IPS DF 4.7 (cell line): ENCODE measurements at regions not wholly inside any gene's neighbourhood (a gene's known extent, or its start where the extent isn't known, plus 50 kb on each side); places are given as distances from the start of the nearest gene placed in this dataset.

Source experiments
- DNase-seq: peaks from one replicate; pipeline ENCODE4 v3.0.0-alpha.2; 2013; ENCODE audit warnings: low spot score; ENCODE audit errors: extremely low read depth

DNA sequence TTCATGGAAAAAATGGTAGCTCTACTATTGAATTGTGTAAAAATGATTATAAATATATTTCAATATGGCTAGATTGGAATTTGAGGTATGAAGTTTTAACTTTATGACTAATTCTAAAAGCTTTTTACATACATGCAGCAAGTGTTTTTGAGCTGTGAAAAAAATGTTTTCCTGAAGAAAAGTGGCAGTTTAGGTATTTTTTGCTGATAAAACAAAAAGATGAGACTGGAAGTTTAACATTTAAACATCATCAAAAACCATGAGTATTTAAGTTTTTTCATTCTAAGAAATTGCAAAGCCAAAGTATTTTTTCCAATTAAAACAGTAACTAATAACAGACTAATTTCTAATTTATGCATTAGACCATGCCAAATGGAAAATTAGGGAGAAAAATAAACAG lies 751.1 kb downstream of the FGF9 start:
- no peak for DNase-seq

DNA sequence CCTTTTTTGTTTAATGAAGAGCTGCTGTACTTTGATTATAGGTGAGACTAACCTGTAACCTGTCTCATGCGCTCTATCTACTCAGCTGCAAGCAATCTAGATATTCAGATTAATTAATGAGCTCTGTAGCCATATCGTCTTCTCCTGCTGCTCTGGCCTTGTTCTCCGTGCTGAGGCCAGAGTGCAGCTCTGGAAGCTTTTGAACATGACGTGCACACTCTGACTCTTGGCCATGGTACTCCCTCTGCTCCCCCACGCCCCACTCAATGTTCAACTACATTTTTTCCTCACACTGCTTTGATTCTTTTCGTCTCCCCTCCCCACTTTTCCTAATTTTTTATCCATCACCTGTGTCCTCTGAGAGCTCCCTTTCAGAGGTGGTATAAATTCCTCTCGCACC lies 751.8 kb downstream of the FGF9 start:
- no peak for DNase-seq

DNA sequence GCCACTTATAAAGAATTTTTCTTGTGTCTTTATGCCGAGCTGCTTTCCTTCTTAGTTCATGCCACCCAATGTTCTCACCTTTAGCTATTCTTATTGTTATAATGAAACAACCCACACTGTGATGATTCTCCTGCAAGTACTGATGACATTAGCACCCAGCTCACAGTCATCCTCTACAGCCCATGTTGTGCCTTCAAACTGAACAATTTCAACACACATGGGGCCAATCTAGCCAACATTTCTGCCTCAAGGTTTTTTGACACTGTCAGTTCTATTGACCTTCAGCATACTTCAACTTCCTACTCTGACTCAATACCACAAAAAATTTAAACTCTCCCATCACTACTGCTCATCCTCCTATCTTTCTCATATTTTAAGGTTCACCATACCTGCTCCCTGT lies 752.4 kb downstream of the FGF9 start:
- DNase-seq, result no peak

DNA sequence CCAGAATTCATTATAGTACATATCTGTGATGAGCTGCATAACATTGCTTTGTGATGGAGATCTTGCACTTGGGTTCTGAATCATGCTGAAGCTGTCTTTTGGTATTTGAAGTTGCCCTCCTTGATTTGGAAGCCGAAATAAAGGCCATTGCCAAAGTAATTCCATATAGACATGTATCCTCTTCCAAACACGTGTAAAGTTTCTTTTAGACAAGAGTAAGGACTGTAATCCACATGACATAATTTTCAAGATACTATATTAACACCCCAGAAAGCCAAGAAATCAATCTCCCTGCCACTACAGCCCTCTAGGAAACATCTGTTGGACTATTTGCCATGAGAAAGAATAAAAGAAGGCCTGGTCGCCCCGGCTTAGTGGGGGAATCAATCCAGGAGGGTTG lies 754.2 kb downstream of the FGF9 start:
- no peak for DNase-seq

DNA sequence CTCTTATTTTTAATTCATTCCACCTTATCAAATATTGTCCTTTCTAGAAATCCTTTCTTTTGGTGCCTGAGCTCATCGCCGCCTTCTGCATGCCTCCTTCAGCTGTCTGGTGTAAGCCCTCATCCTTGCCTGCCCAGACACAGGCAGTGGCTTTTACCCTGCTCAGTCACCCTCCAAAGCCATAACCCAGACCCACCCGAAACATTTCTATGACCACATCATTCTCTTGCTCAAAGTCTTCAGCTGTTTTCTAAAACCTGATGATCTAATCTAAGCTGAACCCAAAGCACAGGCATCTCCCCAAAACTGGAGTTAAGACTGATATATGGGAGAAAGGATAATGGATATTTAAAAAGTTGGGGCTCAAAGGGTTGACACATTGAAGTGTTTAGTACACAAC lies 753.7 kb upstream of the SGCG start:
- DNase-seq, result no peak

DNA sequence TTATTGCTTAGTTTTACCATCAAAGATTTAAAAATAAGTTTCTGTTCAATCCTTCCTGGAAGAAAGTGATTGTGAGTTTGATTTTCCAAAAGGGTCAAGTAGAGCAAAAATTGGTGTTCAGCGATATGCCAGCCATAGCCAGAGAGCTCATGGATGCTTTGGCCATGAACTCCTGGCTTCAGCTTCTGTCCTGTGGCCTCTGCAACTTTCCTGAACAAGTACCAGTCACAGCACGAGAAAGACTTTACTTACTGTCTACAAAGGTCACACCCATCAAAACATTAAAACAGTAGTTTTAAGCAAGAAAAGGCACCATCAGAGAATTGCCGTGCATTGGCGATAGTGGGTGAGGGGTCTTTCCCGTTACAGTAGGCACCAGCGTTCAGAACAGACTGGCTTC lies 753.0 kb upstream of the SGCG start:
- no peak for DNase-seq

DNA sequence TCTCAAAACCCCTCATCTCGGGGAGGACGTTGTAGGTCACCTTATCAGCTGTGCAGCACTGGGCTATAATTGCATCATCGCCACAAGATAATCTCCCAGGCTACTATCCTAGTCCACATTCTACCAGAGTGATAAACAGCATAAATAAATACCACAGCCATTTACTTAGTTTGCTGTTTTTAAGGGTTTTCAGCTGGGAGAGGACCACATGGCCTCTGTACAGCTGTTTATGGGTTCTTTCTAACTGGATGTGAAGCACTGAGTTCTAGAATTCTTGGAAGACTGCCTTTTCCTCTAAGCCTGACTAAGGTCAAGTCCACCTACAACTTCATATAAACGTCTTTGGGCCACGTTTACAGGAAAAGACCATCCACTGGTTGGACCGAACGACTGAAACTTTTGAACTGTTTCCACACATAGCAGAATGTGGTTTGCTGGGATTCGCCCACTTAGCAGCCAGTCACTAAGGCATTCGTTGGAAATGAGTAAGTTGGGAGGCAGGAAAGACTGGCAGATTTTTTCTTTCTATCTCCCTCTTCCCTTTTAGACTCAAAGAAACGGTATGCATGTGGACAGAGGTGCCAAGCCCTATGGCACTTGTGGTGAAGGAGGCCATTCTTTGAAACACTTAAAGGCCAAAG lies 752.5 kb upstream of the SGCG start:
- no peak for DNase-seq

DNA sequence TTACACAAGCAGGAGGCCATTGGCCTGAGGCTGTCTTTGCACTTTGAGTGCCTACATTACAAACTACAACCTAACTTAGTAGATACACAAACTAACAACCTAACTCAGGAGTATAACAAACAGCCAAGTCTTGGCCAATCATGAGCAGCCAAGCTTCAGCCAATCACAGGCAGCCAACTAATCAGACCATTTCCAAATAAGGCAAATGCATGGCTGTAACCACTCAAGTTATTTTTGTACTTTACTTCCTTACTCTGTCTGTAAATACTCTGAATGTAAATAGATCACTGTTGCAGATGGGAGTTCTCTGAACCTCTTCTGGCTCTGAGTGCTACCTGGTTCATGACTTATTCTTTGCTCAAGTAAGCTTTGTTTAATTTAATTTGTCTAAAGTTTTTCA lies 748.1 kb upstream of the SGCG start:
- no peak for DNase-seq

DNA sequence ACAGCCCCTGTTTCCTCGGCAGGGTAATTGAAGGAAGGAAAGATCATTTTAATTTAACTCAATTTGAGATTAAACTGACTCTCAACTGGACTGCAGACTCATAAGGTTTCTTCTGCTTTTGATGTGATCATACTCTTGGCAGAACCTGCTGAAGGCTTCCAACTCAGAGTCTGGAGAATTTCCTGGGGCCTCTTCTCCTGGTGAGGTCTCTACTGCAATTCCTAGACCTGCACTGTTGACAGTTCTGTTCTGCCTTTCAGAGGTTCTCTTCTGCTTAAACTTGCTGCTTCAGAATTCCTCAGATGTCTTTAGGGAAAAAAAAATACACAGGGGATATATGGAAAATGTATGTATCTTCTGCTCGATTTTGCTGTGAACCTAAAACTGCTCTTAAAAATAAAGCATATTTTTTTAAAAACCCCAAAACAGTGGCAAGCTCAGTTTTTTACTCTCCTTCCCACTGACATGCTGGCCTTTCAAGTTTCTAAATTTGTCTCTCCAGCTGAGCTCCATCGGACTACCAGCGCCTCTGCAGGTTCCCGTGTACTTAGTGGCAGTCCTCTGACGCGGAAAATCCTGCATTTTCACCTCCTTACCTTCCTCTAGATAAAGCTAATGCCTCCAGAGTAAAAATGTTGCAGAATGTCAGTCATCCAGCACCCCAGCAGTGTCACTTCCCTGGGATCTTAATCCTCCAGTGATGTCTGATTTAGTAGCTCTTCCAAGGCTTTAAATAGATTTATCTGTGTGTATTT lies 733.5 kb upstream of the SGCG start:
- no peak for DNase-seq

DNA sequence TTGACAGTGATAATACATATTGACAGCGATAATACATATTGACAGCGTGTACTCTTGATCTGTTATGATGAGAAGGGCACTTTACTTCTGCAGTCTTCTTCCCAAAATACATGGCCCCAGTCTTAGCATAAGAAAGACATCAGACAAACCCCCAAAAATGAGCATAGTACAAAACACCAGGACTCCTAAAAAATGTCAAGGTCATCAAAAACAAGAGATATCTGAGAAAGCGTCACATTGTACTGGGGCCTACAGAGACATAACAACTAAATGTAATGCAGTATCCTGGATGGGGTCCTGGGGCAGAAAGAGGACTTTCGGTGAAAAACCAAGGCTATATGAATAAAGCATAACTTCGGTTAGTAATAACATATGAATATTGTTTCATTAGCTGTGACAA lies 731.5 kb upstream of the SGCG start:
- DNase-seq, result no peak

DNA sequence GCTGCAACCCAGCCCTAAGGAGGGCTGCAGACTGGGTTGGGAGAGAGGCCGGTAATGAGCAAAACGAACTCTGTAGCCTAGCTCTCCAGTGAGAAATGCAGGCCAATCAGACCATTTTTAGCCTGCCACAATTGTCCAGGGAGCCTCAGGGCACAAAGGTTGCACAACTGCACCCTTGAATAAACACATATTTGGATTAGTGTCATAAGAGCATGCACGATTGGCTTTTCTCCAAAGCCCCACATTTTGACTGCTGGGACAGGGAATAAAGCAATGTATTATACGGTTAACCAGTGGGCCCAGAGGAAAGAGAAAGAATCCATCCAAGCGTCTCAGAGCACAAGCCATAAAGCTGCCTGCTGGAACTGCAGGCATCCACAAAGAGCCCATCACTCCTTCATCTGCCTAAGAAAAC lies 729.4 kb upstream of the SGCG start:
- no peak for DNase-seq

DNA sequence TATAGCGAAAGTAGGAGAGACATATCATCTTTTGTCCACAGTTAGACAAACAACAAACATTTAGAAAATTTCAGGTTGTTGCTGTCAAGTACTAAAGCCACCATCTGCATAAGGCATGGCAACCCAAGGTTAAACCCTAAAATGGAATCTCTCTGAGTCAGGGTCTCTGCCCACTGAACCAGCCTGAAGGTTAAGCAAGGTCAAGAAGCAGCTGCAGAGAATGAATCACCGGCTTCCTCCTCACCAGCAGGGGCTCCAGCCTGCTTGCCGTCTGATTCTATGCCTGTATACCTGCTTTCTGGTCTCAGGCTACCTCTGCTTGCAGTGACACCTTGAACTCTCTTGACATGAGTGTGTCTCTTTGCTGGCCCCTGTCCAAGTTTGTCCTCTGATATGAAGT lies 726.2 kb upstream of the SGCG start:
- DNase-seq, result no peak

DNA sequence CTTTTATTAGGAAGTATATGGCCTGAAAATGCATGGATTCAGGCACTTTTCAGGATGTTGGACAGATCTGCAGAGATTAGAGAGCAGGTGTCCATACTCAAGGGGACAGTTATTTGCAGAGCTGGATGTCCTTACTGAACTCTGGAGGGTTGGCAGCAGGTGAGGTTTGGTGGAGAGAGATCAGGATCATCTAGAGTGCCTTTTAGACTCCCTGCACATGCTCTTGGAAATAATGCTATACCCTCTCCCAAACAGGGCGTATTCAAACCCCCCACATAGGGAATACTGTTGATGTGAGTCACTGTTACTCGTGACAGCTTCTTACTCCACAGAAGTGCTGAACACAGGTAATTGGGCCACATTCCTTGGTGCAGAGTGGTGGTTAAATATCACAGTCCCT lies 725.7 kb upstream of the SGCG start:
- DNase-seq, result no peak

DNA sequence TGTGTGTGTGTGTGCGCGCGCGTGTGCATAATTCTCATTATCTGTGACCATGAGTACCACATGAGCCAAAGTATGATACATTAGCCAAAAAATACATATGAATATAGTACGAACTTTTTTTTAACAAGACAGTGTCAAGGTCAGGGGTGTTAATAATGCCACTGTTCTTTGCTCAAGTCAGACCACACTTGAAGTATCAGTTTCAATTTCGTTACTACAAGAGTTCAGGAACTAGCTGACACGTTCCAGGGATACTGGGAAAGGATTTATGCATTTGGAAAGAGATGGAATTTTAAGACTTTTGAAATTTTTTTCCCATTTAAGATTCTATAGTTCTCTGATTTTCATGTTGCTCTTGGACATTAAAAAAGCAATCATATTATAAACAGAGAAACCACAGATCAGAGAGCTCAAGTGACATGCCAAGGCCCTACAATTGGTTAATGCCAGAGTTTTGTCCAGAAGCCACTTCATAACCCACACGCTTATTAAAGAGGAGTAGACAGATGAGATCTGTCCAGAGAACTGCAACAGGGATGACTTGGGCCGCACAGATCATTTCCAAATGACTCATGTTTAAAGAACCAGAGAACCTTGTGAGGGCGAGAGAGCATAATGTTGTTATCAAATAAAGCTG lies 718.8 kb upstream of the SGCG start:
- DNase-seq, result no peak

DNA sequence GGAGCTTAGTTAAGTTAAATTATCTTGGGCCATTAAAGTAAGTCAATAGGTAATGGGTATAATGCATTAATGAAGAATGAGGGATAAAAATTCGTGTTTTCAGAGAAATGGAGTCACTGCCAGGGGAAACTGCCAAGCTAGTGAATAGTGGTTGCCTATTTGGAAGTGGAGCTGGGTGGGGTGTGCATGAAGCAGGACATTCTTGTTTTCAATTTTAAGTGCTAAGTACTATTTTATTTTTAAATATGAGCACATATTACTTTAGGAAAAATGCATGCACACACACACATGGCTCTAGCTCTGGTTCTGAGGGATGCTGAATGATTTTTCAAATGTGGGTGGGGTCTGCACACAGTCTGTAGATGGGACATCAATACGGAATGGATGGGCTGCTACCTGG lies 717.7 kb upstream of the SGCG start:
- no peak for DNase-seq

DNA sequence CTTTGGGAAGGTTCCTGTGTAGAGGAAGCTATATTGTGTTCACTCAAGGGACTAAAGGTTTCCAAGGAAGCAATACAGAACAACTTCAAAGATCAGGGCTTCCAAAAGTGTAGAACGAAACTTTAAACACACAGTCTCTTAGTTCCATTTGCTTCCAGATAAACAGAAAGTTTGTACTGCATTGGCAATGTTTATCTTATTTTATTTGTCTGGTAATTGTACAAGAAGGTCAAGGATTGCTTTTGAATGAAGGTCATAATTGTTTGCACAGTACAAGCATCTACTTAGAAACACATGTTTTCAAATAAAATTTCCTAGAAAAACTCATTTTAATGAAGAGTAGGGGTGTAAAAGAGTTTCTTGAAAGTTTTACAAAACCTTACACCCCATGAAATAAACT lies 712.7 kb upstream of the SGCG start:
- no peak for DNase-seq

DNA sequence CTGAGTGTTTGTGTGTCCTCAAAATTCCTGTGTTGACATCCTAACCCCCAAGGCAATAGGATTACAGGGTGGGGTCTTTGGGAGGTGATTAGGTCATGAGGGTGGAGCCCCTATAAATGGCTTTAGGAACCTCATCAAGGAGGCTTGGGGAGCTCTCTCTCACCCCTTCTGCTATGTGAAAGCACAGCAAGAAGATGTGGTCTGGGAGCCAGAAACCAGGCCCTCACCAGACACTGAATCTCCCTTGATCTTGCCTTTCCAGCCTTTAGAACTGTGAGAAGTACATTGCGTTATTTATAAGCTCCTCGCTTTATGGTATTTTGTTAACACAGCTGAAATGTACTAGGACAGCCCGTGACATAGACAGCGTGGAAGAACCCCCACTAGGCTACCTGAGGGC lies 712.0 kb upstream of the SGCG start:
- DNase-seq, result no peak

DNA sequence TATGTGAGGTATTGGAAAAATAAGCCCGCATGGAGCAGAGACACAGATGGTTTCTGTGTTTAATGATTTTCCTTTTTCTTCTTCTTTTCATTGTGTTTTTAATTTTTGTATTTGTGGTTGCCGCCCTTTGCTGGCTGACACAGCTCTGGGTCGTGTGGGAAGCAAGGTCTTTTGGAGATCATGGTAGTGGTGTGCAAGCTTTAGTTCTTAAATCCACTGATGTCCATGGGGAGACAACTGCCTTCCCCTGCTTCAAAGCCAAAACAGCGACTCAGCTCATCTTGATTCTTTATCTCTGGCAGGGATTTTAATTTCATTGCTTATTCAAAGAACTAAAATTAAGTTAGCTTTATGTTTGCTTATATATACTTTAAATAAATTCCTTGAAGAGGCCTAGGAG lies 711.3 kb upstream of the SGCG start:
- DNase-seq, result no peak

DNA sequence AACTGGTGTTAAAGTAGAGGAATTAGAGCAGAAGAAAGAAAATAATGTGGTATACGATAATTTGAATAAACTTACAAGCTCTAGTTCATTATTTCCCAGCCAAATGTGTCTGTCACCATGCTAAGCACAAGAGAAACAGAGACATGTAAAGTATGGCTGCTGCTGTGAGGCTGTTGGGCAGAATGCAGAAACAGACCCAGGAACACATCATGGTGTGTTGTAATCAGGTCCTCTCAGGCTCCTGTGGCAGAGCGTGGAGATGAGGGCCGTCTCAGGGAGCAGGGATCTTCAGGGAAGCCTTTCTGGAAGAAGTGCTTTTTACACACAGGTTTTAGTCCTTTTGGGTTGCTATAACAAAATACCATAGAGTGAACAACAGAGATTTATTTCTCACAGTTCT lies 710.7 kb upstream of the SGCG start:
- no peak for DNase-seq

DNA sequence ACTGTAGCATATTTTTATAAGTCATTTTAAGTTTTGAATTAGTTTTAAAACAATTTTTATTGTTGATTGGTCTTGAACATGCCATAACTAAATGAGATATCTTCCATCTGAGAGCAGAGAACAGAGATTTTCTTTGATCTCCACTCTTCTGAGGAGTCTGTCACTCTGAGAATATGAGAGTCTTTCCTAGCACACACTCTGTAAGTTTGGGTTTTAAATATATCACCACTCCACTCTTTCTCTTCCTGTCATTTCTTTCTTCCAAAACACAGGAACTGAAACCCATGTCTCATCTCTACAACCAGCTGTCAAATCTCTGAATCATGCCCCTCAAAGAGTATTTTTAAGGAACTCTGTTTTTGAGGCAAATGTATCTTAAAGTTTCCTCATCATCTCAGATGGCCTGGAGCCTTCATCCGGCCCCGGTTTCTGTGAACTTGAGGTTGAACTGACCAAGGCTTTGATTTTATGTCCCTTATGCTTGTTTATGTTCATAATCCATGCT lies 698.2 kb upstream of the SGCG start:
- DNase-seq, result no peak

DNA sequence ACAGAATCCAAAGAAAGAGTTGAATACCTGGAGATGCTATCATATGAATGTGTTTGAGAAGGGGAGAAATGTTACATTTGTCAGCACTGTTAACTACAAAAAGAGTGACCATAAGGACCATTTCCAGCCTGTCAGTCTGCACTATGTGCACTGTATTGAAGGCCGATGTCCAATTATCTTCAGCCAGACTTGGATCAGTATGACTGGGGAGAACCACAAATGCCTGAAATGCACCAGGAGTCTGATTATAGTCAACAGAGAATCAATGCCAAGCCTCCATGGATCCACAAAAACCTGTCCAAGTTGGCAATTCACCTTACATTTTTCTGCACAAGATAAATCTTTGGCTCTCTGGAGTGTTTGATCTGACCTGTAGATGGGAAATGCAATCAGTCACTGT lies 697.5 kb upstream of the SGCG start:
- no peak for DNase-seq

DNA sequence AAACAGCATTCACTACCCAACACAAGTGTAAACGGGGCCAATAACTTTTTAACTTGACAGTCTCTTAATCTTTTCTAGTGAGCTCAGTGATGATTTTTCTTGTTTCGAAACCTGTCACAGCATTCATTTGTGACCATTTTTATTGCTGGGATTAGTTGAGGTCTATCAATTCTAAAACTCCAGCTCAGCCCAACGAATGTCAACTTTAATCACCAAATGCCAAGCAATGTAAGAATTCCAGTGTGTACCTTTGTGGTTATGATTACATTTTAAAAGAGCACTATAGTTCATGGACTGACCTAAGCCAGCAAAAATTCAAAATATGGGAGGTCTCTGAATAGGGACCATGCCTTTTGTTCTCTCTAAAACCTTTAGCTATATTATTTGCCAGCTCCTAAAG lies 694.3 kb upstream of the SGCG start:
- no peak for DNase-seq

DNA sequence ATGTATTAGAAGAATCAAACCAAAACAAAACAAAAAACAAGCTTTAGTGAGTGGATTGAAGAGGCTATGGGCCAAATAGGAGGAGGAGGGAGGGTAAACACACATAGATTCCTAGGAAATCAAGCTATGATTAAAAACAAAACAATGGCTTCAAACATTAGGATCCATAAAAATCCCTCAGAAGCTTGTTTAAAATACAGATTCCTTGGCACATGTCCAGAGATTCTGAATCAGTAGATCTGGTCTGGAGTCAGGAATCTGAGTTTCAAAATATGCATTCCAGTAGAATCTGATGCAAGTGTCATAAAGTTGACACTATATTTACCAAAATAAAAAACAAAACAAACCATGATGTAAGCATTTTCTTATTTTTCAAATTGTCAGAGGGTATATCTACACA lies 692.8 kb upstream of the SGCG start:
- DNase-seq, result no peak
